SIG-M5 treated with dmso at 0.1 percent for 504 hours (cell line): ENCODE measurements at regions not wholly inside any gene's neighbourhood (a gene's known extent, or its start where the extent isn't known, plus 50 kb on each side); places are given as distances from the start of the nearest gene placed in this dataset.
"Not testable (repeated sequence)": the region's sequence is repeated elsewhere in the genome, so short reads cannot be mapped to it uniquely, and the experiment has no call there.

Experiments
- DNase-seq: peaks from one replicate; lab custom pipeline; 2025; ENCODE audit not compliant: unreplicated experiment; lab: John Stamatoyannopoulos, UW

GRCh38 chr5:52148679-52149078, 639.0 kb upstream of the ITGA1 start:
- DNase-seq = no peak

- DNase-seq = no peak
Measured at GRCh38 chr5:52150501-52150900, 637.2 kb upstream of the ITGA1 start.

GRCh38 chr5:52156809-52157208, 630.9 kb upstream of the ITGA1 start:
- DNase-seq = not testable (repeated sequence)

- DNase-seq = not testable (repeated sequence)
Measured at GRCh38 chr5:52165806-52166205, 621.9 kb upstream of the ITGA1 start.

GRCh38 chr5:52173133-52173532, 614.6 kb upstream of the ITGA1 start:
- no peak for DNase-seq

GRCh38 chr5:52177193-52177592, 610.5 kb upstream of the ITGA1 start:
- no peak for DNase-seq

- no peak for DNase-seq
Measured at GRCh38 chr5:52181403-52181802, 606.3 kb upstream of the ITGA1 start.

- no peak for DNase-seq
Measured at GRCh38 chr5:52190737-52191136, 597.0 kb upstream of the ITGA1 start.

- DNase-seq = no peak
Measured at GRCh38 chr5:52199833-52200232, 587.9 kb upstream of the ITGA1 start.

- no peak for DNase-seq
Measured at GRCh38 chr5:52202256-52202655, 585.5 kb upstream of the ITGA1 start.

- no peak for DNase-seq
Measured at GRCh38 chr5:52204310-52204709, 583.4 kb upstream of the ITGA1 start.
